SK-N-SH treated with all-trans-retinoic acid at 6 μM for 48 hours (cell line): ENCODE measurements at regions not wholly inside any gene's neighbourhood (a gene's known extent, or its start where the extent isn't known, plus 50 kb on each side); places are given as distances from the start of the nearest gene placed in this dataset.

ENCODE experiments used
- ATAC-seq: fragments of 200-7000 bp; cut with Tn5 transposase; 3 replicates; pipeline ENCODE4 v1.9.1; 2020; ENCODE audit warnings: mild to moderate bottlenecking, moderate library complexity
- ARNTL ChIP-seq: fragments of 450-650 bp; formaldehyde crosslinking; IDR thresholded peaks from 2 replicates; pipeline ENCODE4 v1.5.0; 2020; ENCODE audit warnings: low read depth, mild to moderate bottlenecking, moderate library complexity, borderline replicate concordance
- BACH2 ChIP-seq: fragments of 250-450 bp; sonication (Bioruptor Pico); IDR thresholded peaks from 2 replicates; pipeline ENCODE4 v1.9.0; 2021; ENCODE audit warnings: mild to moderate bottlenecking, borderline replicate concordance
- CSDC2 ChIP-seq: fragments of 250-450 bp; sonication (Bioruptor Pico); IDR thresholded peaks from 2 replicates; pipeline ENCODE4 v1.5.0; 2020; ENCODE audit warnings: mild to moderate bottlenecking, moderate library complexity
- ESRRG ChIP-seq: fragments of 250-450 bp; sonication (Bioruptor Pico); IDR thresholded peaks from 2 replicates; pipeline ENCODE4 v1.6.1; 2021; ENCODE audit warnings: mild to moderate bottlenecking
- GLIS3 ChIP-seq: fragments of 250-450 bp; sonication (Bioruptor Pico); IDR thresholded peaks from 2 replicates; pipeline ENCODE4 v1.5.0; 2020; ENCODE audit warnings: mild to moderate bottlenecking, moderate library complexity
- ISL1 ChIP-seq: fragments of 250-450 bp; sonication (Bioruptor Pico); IDR thresholded peaks from 2 replicates; pipeline ENCODE4 v2.1.2; 2022; ENCODE audit warnings: mild to moderate bottlenecking, moderate library complexity
- OSR1 ChIP-seq: fragments of 250-450 bp; sonication (Bioruptor Pico); IDR thresholded peaks from 2 replicates; pipeline ENCODE4 v1.8.0; 2022; ENCODE audit warnings: moderate library complexity, mild to moderate bottlenecking, inconsistent platforms
- PPARA ChIP-seq: fragments of 250-450 bp; sonication (Bioruptor Pico); IDR thresholded peaks from 2 replicates; pipeline ENCODE4 v1.5.0; 2020; ENCODE audit warnings: mild to moderate bottlenecking, borderline replicate concordance
- RARB ChIP-seq: fragments of 250-450 bp; sonication (Bioruptor Pico); IDR thresholded peaks from 2 replicates; pipeline ENCODE4 v1.8.0; 2021; ENCODE audit warnings: mild to moderate bottlenecking, moderate library complexity
- SNAI2 ChIP-seq: fragments of 250-450 bp; sonication (Bioruptor Pico); IDR thresholded peaks from 2 replicates; pipeline ENCODE4 v1.5.0; 2020; ENCODE audit warnings: mild to moderate bottlenecking, moderate library complexity
- TCF4 ChIP-seq: fragments of 250-450 bp; sonication (Bioruptor Pico); IDR thresholded peaks from 2 replicates; pipeline ENCODE4 v1.8.0; 2021; ENCODE audit warnings: mild to moderate bottlenecking, moderate library complexity, borderline replicate concordance
- TOX ChIP-seq: fragments of 250-450 bp; sonication (Bioruptor Pico); IDR thresholded peaks from 2 replicates; pipeline ENCODE4 v1.8.0; 2021; ENCODE audit warnings: mild to moderate bottlenecking, moderate library complexity, borderline replicate concordance
- ZC3H10 ChIP-seq: fragments of 250-450 bp; sonication (Bioruptor Pico); IDR thresholded peaks from 2 replicates; pipeline ENCODE4 v1.5.1; 2021; ENCODE audit warnings: mild to moderate bottlenecking, moderate library complexity
- ZFP3 ChIP-seq: fragments of 250-450 bp; sonication (Bioruptor Pico); IDR thresholded peaks from 2 replicates; pipeline ENCODE4 v1.5.0; 2020; ENCODE audit warnings: mild to moderate bottlenecking, moderate library complexity
- ZFP30 ChIP-seq: fragments of 450-650 bp; formaldehyde crosslinking; IDR thresholded peaks from 2 replicates; pipeline ENCODE4 v1.5.0; 2022; ENCODE audit warnings: mild to moderate bottlenecking, moderate library complexity
- ZNF70 ChIP-seq: fragments of 450-650 bp; formaldehyde crosslinking; IDR thresholded peaks from 2 replicates; pipeline ENCODE4 v1.5.0; 2020; ENCODE audit warnings: mild to moderate bottlenecking, moderate library complexity
- ZNF8 ChIP-seq: fragments of 450-650 bp; formaldehyde crosslinking; IDR thresholded peaks from 2 replicates; pipeline ENCODE4 v1.5.0; 2020; ENCODE audit warnings: mild to moderate bottlenecking, moderate library complexity
- TF ChIP-seq, protein P1 (sequence below): fragments of 250-450 bp; sonication (Bioruptor Pico); IDR thresholded peaks from 2 replicates; pipeline ENCODE4 v1.5.1; 2020; ENCODE audit warnings: low read depth, mild to moderate bottlenecking, moderate library complexity
- TF ChIP-seq, protein P2 (sequence below): fragments of 250-450 bp; sonication (Bioruptor Pico); IDR thresholded peaks from 2 replicates; pipeline ENCODE4 v1.5.0; 2020; ENCODE audit warnings: mild to moderate bottlenecking, moderate library complexity
- TF ChIP-seq, protein P3 (sequence below): fragments of 250-450 bp; sonication (Bioruptor Pico); IDR thresholded peaks from 2 replicates; pipeline ENCODE4 v1.5.1; 2021; ENCODE audit warnings: mild to moderate bottlenecking, moderate library complexity
- TF ChIP-seq, protein P4 (sequence below): fragments of 250-450 bp; sonication (Bioruptor Pico); IDR thresholded peaks from 2 replicates; pipeline ENCODE4 v1.8.0; 2021; ENCODE audit warnings: low read depth, mild to moderate bottlenecking, moderate library complexity, borderline replicate concordance

DNA sequence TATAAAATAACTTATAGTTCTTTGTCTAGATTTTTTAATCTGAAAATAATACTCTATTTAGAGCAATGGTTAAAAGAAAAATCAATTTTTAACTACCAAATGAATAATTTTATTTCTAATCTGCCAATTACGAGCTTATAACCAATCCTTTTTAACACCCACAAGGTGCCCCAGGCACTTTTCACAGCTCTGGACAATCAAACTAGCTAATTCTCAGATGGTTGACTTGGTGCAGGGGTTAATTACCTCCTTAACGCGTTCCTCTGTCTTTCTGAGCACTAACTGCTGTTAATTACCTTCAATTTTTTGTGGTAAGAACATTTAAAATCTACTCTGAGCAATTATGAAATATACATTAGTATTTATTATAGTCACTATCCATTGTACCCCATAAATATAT, 109.6 kb upstream of the PJA2 start:
- ATAC-seq: no peak
- TF ChIP-seq, protein P1, sequence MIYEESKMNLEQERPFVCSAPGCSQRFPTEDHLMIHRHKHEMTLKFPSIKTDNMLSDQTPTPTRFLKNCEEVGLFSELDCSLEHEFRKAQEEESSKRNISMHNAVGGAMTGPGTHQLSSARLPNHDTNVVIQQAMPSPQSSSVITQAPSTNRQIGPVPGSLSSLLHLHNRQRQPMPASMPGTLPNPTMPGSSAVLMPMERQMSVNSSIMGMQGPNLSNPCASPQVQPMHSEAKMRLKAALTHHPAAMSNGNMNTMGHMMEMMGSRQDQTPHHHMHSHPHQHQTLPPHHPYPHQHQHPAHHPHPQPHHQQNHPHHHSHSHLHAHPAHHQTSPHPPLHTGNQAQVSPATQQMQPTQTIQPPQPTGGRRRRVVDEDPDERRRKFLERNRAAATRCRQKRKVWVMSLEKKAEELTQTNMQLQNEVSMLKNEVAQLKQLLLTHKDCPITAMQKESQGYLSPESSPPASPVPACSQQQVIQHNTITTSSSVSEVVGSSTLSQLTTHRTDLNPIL (CRISPR knock-in tag): no peak
- TF ChIP-seq TOX (CRISPR knock-in tag): no peak
- no peak for TF ChIP-seq CSDC2 (CRISPR knock-in tag)
- TF ChIP-seq SNAI2 (CRISPR knock-in tag): no peak
- no peak for TF ChIP-seq PPARA (CRISPR knock-in tag)
- TF ChIP-seq TCF4 (CRISPR knock-in tag): no peak
- no peak for TF ChIP-seq ZFP30
- TF ChIP-seq, protein P2, sequence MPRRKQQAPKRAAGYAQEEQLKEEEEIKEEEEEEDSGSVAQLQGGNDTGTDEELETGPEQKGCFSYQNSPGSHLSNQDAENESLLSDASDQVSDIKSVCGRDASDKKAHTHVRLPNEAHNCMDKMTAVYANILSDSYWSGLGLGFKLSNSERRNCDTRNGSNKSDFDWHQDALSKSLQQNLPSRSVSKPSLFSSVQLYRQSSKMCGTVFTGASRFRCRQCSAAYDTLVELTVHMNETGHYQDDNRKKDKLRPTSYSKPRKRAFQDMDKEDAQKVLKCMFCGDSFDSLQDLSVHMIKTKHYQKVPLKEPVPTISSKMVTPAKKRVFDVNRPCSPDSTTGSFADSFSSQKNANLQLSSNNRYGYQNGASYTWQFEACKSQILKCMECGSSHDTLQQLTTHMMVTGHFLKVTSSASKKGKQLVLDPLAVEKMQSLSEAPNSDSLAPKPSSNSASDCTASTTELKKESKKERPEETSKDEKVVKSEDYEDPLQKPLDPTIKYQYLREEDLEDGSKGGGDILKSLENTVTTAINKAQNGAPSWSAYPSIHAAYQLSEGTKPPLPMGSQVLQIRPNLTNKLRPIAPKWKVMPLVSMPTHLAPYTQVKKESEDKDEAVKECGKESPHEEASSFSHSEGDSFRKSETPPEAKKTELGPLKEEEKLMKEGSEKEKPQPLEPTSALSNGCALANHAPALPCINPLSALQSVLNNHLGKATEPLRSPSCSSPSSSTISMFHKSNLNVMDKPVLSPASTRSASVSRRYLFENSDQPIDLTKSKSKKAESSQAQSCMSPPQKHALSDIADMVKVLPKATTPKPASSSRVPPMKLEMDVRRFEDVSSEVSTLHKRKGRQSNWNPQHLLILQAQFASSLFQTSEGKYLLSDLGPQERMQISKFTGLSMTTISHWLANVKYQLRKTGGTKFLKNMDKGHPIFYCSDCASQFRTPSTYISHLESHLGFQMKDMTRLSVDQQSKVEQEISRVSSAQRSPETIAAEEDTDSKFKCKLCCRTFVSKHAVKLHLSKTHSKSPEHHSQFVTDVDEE (CRISPR knock-in tag): no peak
- TF ChIP-seq BACH2 (CRISPR knock-in tag): no peak
- no peak for TF ChIP-seq ZNF70 (CRISPR knock-in tag)
- TF ChIP-seq GLIS3: no peak
- TF ChIP-seq ESRRG (CRISPR knock-in tag): no peak
- no peak for TF ChIP-seq RARB
- TF ChIP-seq ZC3H10 (CRISPR knock-in tag): no peak

DNA sequence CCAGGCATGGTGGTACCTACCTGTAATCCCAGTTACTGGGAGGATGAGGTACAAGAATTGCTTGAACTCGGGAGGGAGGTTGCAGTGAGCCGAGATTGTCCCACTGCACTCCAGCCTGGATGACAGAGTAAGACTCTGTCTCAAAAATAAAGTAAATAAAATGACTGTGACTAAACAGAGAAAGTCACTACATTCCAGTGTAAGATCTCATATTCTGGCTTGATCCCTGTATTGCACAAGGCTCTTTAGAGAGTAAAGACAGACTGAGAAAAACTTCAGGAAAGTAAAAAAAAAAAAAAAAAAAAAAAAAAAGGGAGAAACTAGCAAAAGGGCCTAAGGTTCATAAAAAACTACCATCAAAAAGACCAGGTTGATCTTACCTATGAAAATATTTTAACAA, 106.6 kb upstream of the PJA2 start:
- TF ChIP-seq, protein P3, sequence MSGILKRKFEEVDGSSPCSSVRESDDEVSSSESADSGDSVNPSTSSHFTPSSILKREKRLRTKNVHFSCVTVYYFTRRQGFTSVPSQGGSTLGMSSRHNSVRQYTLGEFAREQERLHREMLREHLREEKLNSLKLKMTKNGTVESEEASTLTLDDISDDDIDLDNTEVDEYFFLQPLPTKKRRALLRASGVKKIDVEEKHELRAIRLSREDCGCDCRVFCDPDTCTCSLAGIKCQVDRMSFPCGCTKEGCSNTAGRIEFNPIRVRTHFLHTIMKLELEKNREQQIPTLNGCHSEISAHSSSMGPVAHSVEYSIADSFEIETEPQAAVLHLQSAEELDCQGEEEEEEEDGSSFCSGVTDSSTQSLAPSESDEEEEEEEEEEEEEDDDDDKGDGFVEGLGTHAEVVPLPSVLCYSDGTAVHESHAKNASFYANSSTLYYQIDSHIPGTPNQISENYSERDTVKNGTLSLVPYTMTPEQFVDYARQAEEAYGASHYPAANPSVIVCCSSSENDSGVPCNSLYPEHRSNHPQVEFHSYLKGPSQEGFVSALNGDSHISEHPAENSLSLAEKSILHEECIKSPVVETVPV (CRISPR knock-in tag): no peak
- TF ChIP-seq ARNTL (CRISPR knock-in tag): no peak
- TF ChIP-seq ESRRG (CRISPR knock-in tag): no peak
- TF ChIP-seq, protein P4, sequence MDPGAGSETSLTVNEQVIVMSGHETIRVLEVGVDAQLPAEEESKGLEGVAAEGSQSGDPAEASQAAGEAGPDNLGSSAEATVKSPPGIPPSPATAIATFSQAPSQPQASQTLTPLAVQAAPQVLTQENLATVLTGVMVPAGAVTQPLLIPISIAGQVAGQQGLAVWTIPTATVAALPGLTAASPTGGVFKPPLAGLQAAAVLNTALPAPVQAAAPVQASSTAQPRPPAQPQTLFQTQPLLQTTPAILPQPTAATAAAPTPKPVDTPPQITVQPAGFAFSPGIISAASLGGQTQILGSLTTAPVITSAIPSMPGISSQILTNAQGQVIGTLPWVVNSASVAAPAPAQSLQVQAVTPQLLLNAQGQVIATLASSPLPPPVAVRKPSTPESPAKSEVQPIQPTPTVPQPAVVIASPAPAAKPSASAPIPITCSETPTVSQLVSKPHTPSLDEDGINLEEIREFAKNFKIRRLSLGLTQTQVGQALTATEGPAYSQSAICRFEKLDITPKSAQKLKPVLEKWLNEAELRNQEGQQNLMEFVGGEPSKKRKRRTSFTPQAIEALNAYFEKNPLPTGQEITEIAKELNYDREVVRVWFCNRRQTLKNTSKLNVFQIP (CRISPR knock-in tag): no peak
- TF ChIP-seq RARB: no peak
- TF ChIP-seq OSR1 (CRISPR knock-in tag): no peak
- no peak for TF ChIP-seq ZC3H10 (CRISPR knock-in tag)
- TF ChIP-seq ZNF70 (CRISPR knock-in tag): no peak
- TF ChIP-seq, protein P1 (CRISPR knock-in tag): no peak
- TF ChIP-seq, protein P2 (CRISPR knock-in tag): no peak
- no peak for TF ChIP-seq ZFP3
- TF ChIP-seq ISL1 (CRISPR knock-in tag): no peak
- TF ChIP-seq GLIS3: no peak
- TF ChIP-seq SNAI2 (CRISPR knock-in tag): no peak
- TF ChIP-seq PPARA (CRISPR knock-in tag): no peak
- no peak for TF ChIP-seq ZNF8 (CRISPR knock-in tag)
- TF ChIP-seq CSDC2 (CRISPR knock-in tag): no peak
- ATAC-seq: no peak
